Activated naive CD8-positive, alpha-beta T cell treated with anti-CD3 and anti-CD28 coated beads, Interleukin-2, amount 50 U/mL, for 16 hours (primary cell): ENCODE measurements at regions not wholly inside any gene's neighbourhood (a gene's known extent, or its start where the extent isn't known, plus 50 kb on each side); places are given as distances from the start of the nearest gene placed in this dataset.
"Not testable (repeated sequence)": the region's sequence is repeated elsewhere in the genome, so short reads cannot be mapped to it uniquely, and the experiment has no call there.

ENCODE experiments used
- DNase-seq: peaks from one replicate; pipeline ENCODE4 v3.0.0-alpha.2; 2020; ENCODE audit warnings: low read depth, low spot score

GRCh38 chr6:170044836-170045562 lies 245.9 kb downstream of the DLL1 start:
- DNase-seq, result no peak

GRCh38 chr6:170043881-170044790 lies 246.7 kb downstream of the DLL1 start:
- no peak for DNase-seq

GRCh38 chr6:170043150-170043819 lies 247.6 kb downstream of the DLL1 start:
- no peak for DNase-seq

- DNase-seq, result no peak
Measured at GRCh38 chr6:170042596-170043118, 248.2 kb downstream of the DLL1 start.

- DNase-seq, result no peak
Measured at GRCh38 chr6:170042123-170042522, 248.8 kb downstream of the DLL1 start.

- DNase-seq, result no peak
Measured at GRCh38 chr6:170041526-170041925, 249.4 kb downstream of the DLL1 start.

GRCh38 chr6:170040906-170041305 lies 250.0 kb downstream of the DLL1 start:
- no peak for DNase-seq

- DNase-seq, result no peak
Measured at GRCh38 chr6:170040115-170040500, 250.8 kb downstream of the DLL1 start.

GRCh38 chr6:170039156-170040114 lies 251.4 kb downstream of the DLL1 start:
- DNase-seq, result no peak

- DNase-seq, result no peak
Measured at GRCh38 chr6:170038708-170039107, 252.2 kb downstream of the DLL1 start.

- no peak for DNase-seq
Measured at GRCh38 chr6:170038251-170038650, 252.6 kb downstream of the DLL1 start.

GRCh38 chr6:170037541-170038250 lies 253.2 kb downstream of the DLL1 start:
- DNase-seq, result no peak

GRCh38 chr6:170036916-170037315 lies 254.0 kb downstream of the DLL1 start:
- no peak for DNase-seq

- not testable (repeated sequence) for DNase-seq
Measured at GRCh38 chr6:170036367-170036766, 254.5 kb downstream of the DLL1 start.

GRCh38 chr6:170035901-170036304 lies 255.0 kb downstream of the DLL1 start:
- no peak for DNase-seq

- no peak for DNase-seq
Measured at GRCh38 chr6:170035044-170035443, 255.8 kb downstream of the DLL1 start.

- no peak for DNase-seq
Measured at GRCh38 chr6:170034294-170034693, 256.6 kb downstream of the DLL1 start.

GRCh38 chr6:170033666-170034065 lies 257.2 kb downstream of the DLL1 start:
- DNase-seq, result no peak

- DNase-seq, result no peak
Measured at GRCh38 chr6:170032706-170033309, 258.1 kb downstream of the DLL1 start.

GRCh38 chr6:170032197-170032596 lies 258.7 kb downstream of the DLL1 start:
- no peak for DNase-seq
